GM12872 (cell line): ENCODE measurements at regions not wholly inside any gene's neighbourhood (a gene's known extent, or its start where the extent isn't known, plus 50 kb on each side); places are given as distances from the start of the nearest gene placed in this dataset.

Source experiments
- CTCF ChIP-seq: IDR thresholded peaks from 3 replicates; pipeline ENCODE4 v1.5.1; 2011; ENCODE audit warnings: low read depth, mild to moderate bottlenecking, low read length, moderate library complexity; ENCODE audit not compliant: insufficient read depth

- TF ChIP-seq CTCF = no peak
Measured at GRCh38 chr20:60749804-60750602, 502.1 kb upstream of the CDH4 start.

GRCh38 chr20:60750909-60751308 lies 501.2 kb upstream of the CDH4 start:
- no peak for TF ChIP-seq CTCF

- TF ChIP-seq CTCF = no peak
Measured at GRCh38 chr20:60751826-60752225, 500.2 kb upstream of the CDH4 start.

GRCh38 chr20:60752741-60753420 lies 499.2 kb upstream of the CDH4 start:
- no peak for TF ChIP-seq CTCF

- TF ChIP-seq CTCF = no peak
Measured at GRCh38 chr20:60754856-60755255, 497.2 kb upstream of the CDH4 start.

GRCh38 chr20:60759651-60760050 lies 492.4 kb upstream of the CDH4 start:
- TF ChIP-seq CTCF = no peak

GRCh38 chr20:60760256-60761000 lies 491.6 kb upstream of the CDH4 start:
- no peak for TF ChIP-seq CTCF
